ELR (cell line): ENCODE measurements at regions not wholly inside any gene's neighbourhood (a gene's known extent, or its start where the extent isn't known, plus 50 kb on each side); places are given as distances from the start of the nearest gene placed in this dataset.
A peak's percentile ranks its signal among the peaks of the same experiment; 100 is the strongest.
"Not testable (repeated sequence)": the region's sequence is repeated elsewhere in the genome, so short reads cannot be mapped to it uniquely, and the experiment has no call there.

Experiments used
- DNase-seq: peaks from one replicate; pipeline ENCODE4 v3.0.0-alpha.2; 2015; ENCODE audit warnings: low read depth

DNA sequence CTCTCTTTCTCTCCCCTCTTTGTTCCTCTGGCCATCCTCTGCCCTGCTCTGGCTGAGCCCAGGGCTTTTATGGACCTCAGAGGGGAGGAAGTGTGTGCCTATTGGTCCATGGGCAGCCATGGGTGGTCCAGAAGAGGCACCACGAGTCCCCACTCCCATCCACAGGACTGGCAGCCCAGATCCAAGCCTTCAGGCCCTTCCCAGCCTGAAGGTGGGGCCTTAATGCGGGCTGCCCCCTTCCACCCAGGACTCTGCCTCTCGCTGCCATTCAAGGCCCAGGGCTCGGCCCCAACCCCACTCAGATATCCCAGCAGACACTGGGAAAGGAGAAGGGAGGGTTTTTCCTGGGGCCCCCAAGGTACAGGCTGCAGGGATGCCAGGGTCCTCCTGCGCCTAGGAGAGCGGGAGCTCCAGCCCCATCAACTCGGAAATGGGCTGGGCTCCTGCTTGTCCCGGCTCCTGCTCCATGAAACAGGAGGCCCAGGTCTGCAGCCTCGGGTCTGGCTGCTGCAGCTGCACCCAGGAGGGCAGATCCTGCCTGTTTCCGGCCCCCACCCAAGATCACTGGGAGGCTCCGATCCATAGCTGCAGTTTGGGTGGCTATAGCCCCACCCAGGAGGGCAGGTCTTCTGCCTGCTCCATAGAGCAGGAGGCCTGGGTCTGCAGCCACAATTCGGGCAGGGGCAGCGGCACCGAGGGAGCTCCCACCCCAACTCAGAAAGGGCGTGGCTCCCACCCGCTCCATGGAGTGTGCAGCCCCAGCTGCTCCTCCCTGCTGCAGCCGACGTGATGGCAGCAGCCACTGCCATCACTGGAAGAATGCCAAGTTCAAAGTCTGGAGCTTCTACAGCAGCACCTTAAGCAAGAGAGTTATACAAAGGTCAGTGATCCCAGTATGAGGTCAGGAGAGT lies 116.6 kb upstream of the RBBP8 start:
- DNase-seq: no peak

DNA sequence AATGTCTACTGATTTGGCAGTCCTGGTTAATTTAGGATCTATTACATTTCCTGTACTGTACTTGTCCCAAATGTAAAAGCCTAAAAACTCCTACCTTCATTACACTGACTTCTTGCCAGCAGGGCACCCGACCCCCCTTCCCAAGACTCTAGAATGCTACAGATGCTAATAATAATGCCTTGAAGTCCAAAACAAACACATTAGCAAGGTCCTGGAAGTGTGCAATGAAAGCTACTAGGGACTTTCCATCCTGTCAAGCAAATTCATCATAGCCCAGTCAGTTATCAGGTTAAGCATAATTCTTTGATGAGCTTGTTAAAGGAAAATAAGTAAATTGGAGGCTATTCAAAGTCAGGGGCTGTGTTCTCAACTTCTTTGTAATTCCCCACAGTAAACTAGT lies 115.3 kb upstream of the RBBP8 start:
- no peak for DNase-seq

DNA sequence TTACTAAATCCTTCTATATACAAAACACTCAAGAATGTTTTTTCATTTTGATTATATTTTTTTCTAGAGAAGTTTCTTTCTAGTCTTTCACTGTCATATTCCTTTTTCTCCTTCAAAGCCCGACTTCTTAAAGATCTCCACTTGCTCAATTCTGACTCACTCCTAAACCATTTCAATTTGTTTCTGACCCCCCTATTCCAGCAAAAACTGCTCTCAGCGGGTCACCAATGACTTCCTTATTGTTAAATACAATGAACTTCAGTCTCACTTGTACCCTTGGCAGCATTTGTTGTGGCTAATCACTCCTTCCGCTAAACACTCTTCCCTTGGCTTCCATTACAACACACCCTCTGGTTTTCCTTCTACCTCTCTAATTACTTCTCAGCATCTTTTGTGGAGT lies 111.1 kb upstream of the RBBP8 start:
- DNase-seq: peak; percentile 58

DNA sequence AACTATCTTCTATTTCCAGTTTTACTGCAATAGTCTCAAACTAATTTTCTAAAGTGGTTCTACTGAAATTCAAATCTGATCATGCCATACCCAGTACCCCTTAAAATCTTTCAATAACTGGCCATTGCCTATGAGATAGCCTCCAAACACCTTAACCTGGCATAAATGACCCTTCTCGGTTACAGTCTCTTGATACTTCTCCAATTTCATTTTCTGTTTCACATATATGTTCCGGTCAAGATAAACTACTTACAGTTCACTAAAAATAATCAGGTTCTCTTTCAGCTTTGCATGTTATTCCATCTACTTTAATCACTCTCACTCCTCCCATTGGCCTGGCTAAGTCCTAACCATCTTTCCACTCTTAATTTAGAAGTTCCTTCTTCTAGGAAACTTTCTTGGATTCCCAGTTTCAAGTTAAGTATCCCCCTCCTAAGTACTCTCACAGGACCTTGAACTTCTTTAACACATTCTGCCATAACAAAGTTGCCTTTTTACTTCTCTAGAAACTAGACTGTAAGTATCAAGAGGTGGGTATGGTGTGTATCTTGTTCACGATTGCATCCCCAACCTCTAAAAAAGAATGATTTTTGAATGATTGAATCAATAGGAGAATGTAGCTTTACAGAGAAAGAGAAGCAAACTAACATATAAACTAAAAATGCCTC lies 110.2 kb upstream of the RBBP8 start:
- no peak for DNase-seq

DNA sequence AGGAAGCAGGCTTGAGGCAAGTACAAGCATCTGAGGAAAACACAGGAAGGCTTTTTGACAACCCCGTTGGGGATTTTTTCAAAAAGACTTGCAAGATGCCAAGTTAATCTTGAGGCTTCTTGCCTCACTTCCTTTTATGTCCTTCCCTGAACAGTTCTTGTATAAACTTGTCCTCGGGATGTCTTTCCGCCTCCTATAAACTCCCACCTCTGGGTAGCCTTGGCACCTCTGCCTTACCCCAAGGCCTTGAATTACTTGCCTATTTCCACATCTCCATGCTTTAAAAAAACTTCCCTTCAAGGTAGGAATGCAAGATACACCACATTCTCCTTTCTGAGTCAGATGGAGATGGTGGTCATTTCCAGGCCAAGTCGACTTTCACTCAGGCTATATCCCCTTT lies 106.4 kb upstream of the RBBP8 start:
- DNase-seq: peak; percentile 41

DNA sequence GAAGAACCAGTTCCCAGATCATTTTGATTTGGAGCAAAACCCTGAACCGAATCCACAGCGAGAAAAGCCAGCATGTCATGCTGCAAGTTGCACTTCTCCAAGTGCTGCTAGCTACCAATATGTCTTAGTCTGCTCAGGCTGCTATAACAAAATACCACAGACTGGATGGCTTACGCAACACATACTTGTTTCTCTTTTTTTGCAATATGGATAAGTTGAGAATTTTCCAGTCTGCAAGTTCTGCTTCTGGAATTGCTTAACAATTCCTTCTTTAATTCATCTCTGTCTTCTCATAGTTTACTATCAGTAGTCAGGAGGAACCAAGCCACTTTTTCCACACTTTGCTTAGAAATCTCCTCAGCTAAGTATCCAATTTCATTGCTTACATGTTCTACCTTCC lies 105.9 kb upstream of the RBBP8 start:
- no peak for DNase-seq

DNA sequence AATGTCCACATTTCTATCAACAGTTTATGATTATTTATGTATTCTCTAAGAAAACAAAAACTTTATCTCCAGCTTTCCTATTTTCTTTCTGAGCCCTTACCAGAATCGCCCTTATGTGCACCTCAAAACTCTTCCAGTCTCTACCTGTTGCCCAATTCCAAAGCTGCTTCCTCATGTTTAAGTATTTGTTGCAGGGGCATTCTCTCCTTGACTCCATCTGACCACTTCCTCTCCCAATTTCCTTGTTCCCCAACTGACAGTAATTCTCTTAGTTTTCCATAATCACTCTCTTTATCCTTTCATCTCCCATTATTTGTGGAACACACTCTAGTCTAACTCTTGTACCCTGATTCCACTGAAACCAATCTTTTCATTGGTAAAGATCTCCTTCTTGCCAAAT lies 105.4 kb upstream of the RBBP8 start:
- peak; percentile 22 for DNase-seq

DNA sequence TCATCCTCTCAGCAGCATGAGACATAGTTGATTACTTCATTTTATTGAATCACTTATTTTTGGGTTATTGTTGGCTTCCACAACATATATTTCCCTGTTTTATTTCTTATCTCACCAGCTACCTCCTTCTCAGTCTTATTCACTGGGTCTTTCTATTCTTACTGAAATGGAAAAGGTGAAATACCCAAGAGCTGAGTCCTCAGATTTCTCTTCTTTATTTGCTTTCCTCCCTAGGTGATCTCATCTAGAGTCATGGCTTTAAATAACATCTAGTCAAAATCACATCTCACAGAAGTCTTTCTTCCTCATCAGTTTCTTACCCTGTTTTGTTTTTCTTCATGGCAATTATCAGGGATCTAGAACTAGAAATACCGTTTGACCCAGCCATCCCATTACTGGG lies 105.0 kb upstream of the RBBP8 start:
- peak; percentile 81 for DNase-seq

DNA sequence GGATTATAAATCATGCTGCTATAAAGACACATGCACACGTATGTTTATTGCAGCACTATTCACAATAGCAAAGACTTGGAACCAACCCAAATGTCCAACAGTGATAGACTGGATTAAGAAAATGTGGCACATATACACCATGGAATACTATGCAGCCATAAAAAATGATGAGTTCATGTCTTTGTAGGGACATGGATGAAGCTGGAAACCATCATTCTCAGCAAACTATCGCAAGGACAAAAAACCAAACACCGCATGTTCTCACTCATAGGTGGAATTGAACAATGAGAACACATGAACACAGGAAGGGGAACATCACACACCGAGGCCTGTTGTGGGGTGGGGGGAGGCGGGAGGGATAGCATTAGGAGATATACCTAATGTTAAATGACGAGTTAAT lies 104.5 kb upstream of the RBBP8 start:
- not testable (repeated sequence) for DNase-seq

DNA sequence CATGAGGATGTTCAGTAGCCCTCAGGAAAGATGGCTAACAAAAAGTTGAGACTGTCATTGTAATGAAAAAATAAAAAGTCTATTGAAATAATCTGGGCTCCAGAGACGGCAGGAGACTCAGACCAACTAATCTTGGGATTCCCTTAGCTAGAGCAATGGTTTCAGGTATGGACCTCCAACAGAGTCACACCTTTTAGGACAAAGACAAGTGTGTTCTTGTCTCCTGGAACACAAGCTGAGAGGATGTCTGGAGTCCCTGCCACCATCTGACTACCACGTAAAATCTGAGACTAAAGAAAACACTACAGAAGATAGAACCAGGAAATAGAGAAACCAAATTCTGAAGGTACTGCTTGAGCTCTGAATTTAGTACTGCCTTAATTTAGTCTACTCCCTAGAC lies 103.3 kb upstream of the RBBP8 start:
- no peak for DNase-seq

DNA sequence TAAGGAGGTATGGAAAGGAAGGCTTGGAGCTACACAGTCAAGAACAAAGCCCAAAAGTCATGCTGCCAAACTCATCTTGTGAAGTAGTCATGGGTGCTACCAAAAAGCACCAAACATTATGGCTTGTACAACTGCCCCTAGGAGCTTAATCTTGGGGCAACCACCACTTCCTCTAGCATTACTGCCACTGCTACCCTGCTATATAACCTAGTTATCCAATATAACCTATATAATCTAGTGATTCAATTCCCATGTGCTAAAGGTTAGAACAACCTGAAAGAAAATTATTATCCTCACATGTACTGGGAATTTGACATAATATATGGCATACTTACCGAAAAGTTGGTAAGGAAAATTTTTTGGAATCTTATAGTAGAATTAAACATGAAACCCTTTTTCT lies 102.6 kb upstream of the RBBP8 start:
- no peak for DNase-seq

DNA sequence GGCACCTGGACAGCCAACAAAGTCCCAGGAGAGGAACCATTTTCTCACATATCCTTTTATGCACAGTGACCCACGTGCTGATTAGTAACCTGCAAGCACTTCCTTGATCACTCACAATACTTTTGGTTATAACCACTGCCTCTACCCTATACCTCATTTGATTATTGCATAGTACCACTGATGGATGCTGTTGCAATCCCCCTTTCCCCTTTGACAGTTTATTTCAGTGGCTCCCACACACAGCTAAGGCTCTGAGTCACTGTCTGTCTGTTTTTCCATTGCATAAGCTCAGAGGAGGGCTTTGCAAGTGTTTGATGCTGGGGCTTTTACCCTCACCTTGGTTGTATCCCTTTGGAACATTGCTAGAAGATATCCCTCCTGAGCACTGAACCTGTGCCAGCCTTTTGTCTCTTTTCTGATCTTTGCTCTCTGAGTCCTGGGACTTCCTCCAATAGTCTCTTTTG lies 101.7 kb upstream of the RBBP8 start:
- peak; percentile 61 for DNase-seq

DNA sequence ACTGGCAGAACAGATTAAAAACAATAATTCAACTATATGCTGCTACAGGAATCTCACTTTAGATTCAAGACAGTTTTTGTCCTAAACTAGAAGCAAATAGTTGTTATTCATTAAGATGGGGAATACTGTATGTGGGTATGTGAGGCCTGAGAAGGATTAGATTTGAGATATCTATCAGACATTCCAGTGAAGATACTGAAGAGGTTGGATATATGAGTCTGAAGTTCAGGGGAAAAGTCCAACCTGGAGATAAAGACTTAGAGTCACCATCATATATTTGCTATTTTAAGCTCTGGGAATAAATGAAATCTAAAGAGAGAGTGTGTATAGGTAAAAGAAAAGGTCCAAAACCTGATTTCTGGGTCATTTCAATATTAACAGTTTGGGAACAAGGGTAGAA lies 96.2 kb upstream of the RBBP8 start:
- no peak for DNase-seq

DNA sequence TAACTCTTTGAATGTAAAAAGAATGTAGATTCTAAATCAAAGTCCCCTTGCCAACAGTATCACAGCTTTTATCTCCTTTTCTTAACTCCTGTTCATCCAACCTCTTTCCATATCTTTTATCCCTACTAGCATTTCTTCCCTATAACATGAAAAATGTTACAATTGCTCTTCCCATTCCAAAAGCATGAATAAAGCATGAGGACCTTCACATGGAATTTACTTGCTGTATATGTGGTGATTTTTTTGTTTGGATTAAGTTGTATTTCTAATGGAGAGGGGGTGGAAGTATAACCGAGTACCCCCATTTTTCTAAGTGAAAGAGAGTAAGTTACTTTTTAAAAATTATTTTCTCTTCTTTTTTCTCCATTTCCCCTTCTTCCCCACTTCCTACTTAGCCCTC lies 94.9 kb upstream of the RBBP8 start:
- no peak for DNase-seq

DNA sequence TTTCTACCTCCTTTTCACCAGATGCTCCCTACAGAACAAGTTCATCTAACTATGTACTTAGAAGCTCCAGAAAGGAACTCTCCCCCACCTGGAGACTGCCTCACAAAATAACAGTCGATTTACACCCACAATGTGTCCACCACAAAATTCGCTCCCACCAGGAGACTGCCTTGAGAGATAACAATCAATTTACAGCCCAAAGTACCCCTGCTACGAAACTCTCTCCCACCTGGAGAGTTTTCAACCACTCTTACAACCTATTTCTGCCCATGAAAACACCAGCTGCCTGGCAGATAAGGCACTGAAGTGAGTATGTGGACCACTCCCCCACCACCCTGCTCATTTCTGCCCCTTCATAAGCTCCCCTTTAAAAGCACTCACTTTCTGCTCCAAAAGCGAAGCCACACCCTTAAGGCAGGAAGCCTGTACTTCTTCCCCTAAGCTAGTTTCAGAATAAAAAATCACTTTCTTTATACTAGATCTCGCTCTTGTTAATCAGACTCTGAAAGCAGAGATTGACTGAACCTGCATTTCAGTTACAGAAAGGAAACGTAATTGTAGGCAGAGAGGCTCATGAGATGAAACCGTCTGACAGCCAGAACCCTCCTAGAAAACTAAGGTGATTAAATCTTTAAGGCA lies 94.4 kb upstream of the RBBP8 start:
- no peak for DNase-seq

DNA sequence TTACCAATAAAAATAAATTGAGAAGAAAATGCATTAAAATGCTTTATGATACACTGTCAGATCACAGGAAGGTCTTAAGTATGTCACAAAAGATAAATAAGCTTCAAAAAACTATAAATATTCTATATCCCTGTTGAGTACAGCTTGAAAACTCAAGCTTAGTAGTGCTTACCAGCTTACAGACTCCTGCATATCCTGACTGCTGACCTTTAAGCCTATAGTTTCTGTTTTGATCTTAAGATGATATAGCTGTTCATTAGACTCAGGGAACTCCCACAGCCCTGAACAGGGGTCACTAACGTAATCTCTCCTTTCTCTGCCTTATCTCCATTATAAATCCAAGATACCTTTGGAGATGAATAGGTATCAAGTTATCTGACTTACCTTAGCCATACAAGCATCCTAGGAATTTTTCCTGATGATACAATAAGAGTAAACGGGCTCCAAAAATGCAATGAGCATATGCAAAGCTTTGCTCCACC lies 93.7 kb upstream of the RBBP8 start:
- no peak for DNase-seq

DNA sequence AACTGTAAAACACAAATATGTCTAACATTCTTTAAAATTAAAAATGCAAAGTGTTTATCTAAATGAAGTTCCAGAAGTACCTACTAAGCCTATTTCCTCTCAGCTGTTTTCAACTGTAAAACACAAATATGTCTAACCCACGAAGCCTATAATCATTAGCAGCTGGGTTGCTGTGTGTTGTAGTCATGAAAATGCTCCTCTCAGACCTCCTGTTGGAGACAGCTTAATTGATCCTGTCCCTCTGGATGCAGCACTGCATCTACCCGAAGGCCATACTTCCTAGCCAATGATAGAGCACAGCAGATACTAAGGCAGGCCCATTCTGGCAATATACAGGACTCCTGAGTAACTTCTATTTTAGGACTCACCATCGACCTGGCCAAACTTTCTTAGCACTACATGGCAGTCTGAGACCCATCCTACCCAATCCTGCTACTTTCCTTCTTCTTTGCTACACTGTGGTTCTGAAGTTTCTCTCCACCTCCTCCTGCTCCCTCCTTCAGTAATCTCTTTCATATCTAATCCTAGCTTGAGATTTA lies 92.5 kb upstream of the RBBP8 start:
- DNase-seq: no peak

DNA sequence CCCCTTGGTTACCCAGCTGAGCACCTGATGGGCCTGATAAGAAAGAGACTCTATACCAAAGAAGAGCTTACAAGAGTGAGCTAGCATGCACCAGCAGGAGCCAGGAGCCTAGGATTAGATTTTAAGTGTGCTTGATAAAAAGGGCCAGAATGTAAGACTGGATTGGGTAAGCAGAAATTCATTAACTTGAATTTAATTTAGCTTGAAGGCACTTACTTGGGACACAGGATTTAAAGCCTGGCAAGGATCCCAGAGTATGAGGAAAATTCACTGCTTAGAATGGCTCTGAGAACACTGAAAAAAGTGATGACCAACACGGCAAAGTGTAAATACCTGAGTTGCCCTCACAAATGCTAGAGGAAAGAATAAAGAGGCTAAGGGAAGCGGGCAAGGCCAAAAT lies 91.3 kb upstream of the RBBP8 start:
- DNase-seq: no peak

DNA sequence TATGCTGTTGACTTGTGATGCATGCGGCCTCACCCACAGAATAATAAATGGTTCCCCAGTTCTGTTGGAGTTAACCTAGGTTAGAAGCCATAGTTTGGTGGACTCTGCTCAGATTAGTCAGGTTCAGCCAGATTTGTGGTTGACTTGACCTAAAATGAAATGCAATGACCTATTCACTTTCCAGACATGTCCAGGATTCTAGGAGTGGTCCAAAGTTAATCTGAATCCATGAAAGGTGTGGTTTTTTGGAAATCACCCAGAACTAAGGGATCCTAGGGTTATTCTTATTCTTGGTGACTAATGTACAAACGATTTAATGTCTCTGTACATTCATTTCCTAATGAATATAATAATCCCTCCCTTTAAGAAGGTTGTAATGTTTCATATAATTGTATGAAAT lies 88.9 kb upstream of the RBBP8 start:
- peak; percentile 37 for DNase-seq

DNA sequence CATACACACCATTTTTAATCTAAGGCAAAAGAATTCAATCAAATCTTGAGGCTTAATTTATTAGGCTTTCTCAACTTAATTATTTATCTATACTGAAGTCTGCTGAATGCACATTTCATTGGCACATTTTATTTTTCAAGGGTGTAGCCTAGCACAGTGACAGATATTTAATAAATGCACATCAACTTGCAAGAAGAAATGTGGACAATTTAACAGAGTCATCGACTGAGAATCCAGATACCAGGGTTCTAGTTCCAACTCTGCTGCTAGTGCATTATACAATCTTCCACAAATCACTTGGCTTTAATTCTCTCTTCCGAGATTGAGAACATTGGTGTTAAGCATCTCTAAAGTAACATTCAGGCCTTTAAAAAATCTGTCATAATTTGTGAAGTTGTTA lies 88.5 kb upstream of the RBBP8 start:
- DNase-seq: no peak

DNA sequence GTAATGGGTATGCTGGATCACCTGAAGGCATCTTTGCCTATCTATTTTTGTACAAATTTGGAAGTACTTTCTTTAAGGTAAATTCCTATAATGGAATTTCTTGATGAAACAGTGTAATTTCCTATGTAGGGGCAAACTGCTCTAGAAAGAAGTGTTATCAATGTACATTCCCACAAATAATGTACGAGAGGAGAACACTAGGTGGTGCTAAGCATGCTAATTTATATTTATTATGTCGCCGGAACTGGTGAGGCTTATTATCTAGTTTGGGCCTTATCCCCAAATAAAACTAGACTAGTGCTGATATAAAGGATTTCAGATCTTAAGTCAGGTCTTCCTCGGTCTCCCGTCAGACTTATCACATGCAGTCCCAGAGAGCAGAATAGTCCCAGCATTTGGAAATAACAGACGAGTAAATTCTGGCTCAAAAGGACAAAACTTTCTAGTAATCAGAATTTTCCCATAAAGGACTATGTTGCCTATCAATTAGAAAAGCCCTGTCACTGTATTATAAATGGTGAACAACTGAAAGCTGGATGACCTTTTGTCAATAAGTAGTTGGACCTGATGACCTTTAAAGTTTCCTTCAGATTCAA lies 86.9 kb upstream of the RBBP8 start:
- DNase-seq: peak; percentile 39

DNA sequence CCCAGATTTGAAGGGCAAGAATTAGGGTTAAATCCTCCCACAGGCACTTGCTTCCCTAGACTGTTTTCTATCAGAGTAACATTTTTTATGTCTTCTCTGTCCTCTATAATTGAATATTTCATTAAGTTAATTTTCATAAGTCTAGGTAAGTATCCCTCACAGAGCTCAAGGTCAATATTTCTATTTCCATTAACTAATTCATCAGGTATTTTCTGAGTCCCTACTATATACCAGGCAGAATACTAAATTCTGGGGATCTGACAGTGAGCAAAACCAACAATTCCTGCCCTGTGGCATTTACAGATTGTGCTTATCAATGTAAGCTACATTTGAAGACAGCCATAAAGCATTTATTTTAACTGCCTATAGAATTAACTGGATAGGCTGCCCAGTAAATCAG lies 86.4 kb upstream of the RBBP8 start:
- no peak for DNase-seq
